ENCODE measurements at regions not wholly inside any gene's neighbourhood (a gene's known extent, or its start where the extent isn't known, plus 50 kb on each side); places are given as distances from the start of the nearest gene placed in this dataset.

- Histone ChIP-seq H3K4me3 (ENCODE audit: low read depth, low read length) (no peak overlapping the region), H3K27ac (ENCODE audit: low read depth, low read length) (no peak overlapping the region), H2AFZ (ENCODE audit: low read length, unreplicated experiment) (no peak overlapping the region), H3K36me3 (ENCODE audit: insufficient read depth, low read length) (no peaks in the 10 kb centered on the region), H3K27me3 (ENCODE audit: insufficient read depth, low read length) (no peaks in the 10 kb centered on the region), H3K4me1 (ENCODE audit: control insufficient read depth, insufficient read depth, low read length, unreplicated experiment) (peaks cover 18% of the 10 kb centered on the region), H3K79me2 (ENCODE audit: control insufficient read depth, insufficient read depth, low read length, unreplicated experiment) (no peaks in the 10 kb centered on the region)
These were observed 225.6 kb downstream of the BLID start for GRCh38 chr11:121890377-121890776.

GRCh38 chr11:121889931-121890330 is 226.1 kb downstream of the BLID start:
- no peaks in the 10 kb centered on the region for H3K79me2 ChIP-seq (ENCODE audit: control insufficient read depth, insufficient read depth, low read length, unreplicated experiment)
- no peak overlapping the region for H3K4me3 ChIP-seq (ENCODE audit: low read depth, low read length)
- peaks cover 17% of the 10 kb centered on the region for H3K4me1 ChIP-seq (ENCODE audit: control insufficient read depth, insufficient read depth, low read length, unreplicated experiment)
- no peak overlapping the region for H2AFZ ChIP-seq (ENCODE audit: low read length, unreplicated experiment)
- no peaks in the 10 kb centered on the region for H3K27me3 ChIP-seq (ENCODE audit: insufficient read depth, low read length)
- H3K27ac ChIP-seq (ENCODE audit: low read depth, low read length) = no peak overlapping the region
- no peaks in the 10 kb centered on the region for H3K36me3 ChIP-seq (ENCODE audit: insufficient read depth, low read length)

GRCh38 chr11:121889186-121889585 is 226.8 kb downstream of the BLID start:
- no peak overlapping the region for H3K4me3 ChIP-seq (ENCODE audit: low read depth, low read length)
- H3K27me3 ChIP-seq (ENCODE audit: insufficient read depth, low read length) = no peaks in the 10 kb centered on the region
- H2AFZ ChIP-seq (ENCODE audit: low read length, unreplicated experiment) = no peak overlapping the region
- peaks cover 14% of the 10 kb centered on the region for H3K4me1 ChIP-seq (ENCODE audit: control insufficient read depth, insufficient read depth, low read length, unreplicated experiment)
- H3K36me3 ChIP-seq (ENCODE audit: insufficient read depth, low read length) = no peaks in the 10 kb centered on the region
- H3K79me2 ChIP-seq (ENCODE audit: control insufficient read depth, insufficient read depth, low read length, unreplicated experiment) = no peaks in the 10 kb centered on the region
- H3K27ac ChIP-seq (ENCODE audit: low read depth, low read length) = no peak overlapping the region

GRCh38 chr11:121887976-121888557 is 227.9 kb downstream of the BLID start:
- no peak overlapping the region for H3K27ac ChIP-seq (ENCODE audit: low read depth, low read length)
- no peaks in the 10 kb centered on the region for H3K79me2 ChIP-seq (ENCODE audit: control insufficient read depth, insufficient read depth, low read length, unreplicated experiment)
- H2AFZ ChIP-seq (ENCODE audit: low read length, unreplicated experiment) = no peak overlapping the region
- H3K36me3 ChIP-seq (ENCODE audit: insufficient read depth, low read length) = no peaks in the 10 kb centered on the region
- H3K27me3 ChIP-seq (ENCODE audit: insufficient read depth, low read length) = no peaks in the 10 kb centered on the region
- H3K4me3 ChIP-seq (ENCODE audit: low read depth, low read length) = no peak overlapping the region
- H3K4me1 ChIP-seq (ENCODE audit: control insufficient read depth, insufficient read depth, low read length, unreplicated experiment) = peaks cover 12% of the 10 kb centered on the region

GRCh38 chr11:121887569-121887968 is 228.4 kb downstream of the BLID start:
- H3K27me3 ChIP-seq (ENCODE audit: insufficient read depth, low read length) = no peaks in the 10 kb centered on the region
- H3K4me3 ChIP-seq (ENCODE audit: low read depth, low read length) = no peak overlapping the region
- peaks cover 7% of the 10 kb centered on the region for H3K4me1 ChIP-seq (ENCODE audit: control insufficient read depth, insufficient read depth, low read length, unreplicated experiment)
- no peaks in the 10 kb centered on the region for H3K36me3 ChIP-seq (ENCODE audit: insufficient read depth, low read length)
- H3K27ac ChIP-seq (ENCODE audit: low read depth, low read length) = no peak overlapping the region
- no peak overlapping the region for H2AFZ ChIP-seq (ENCODE audit: low read length, unreplicated experiment)
- no peaks in the 10 kb centered on the region for H3K79me2 ChIP-seq (ENCODE audit: control insufficient read depth, insufficient read depth, low read length, unreplicated experiment)

- Histone ChIP-seq H3K4me3 (ENCODE audit: low read depth, low read length) (no peak overlapping the region), H3K79me2 (ENCODE audit: control insufficient read depth, insufficient read depth, low read length, unreplicated experiment) (no peaks in the 10 kb centered on the region), H2AFZ (ENCODE audit: low read length, unreplicated experiment) (no peak overlapping the region), H3K4me1 (ENCODE audit: control insufficient read depth, insufficient read depth, low read length, unreplicated experiment) (peaks cover 2% of the 10 kb centered on the region), H3K27me3 (ENCODE audit: insufficient read depth, low read length) (no peaks in the 10 kb centered on the region), H3K36me3 (ENCODE audit: insufficient read depth, low read length) (no peaks in the 10 kb centered on the region), H3K27ac (ENCODE audit: low read depth, low read length) (no peak overlapping the region)
These were observed 229.0 kb downstream of the BLID start for GRCh38 chr11:121886996-121887395.

GRCh38 chr11:121886005-121886734 is 229.8 kb downstream of the BLID start:
- no peak overlapping the region for H3K27ac ChIP-seq (ENCODE audit: low read depth, low read length)
- no peaks in the 10 kb centered on the region for H3K36me3 ChIP-seq (ENCODE audit: insufficient read depth, low read length)
- no peaks in the 10 kb centered on the region for H3K79me2 ChIP-seq (ENCODE audit: control insufficient read depth, insufficient read depth, low read length, unreplicated experiment)
- H2AFZ ChIP-seq (ENCODE audit: low read length, unreplicated experiment) = no peak overlapping the region
- H3K4me3 ChIP-seq (ENCODE audit: low read depth, low read length) = no peak overlapping the region
- no peaks in the 10 kb centered on the region for H3K4me1 ChIP-seq (ENCODE audit: control insufficient read depth, insufficient read depth, low read length, unreplicated experiment)
- no peaks in the 10 kb centered on the region for H3K27me3 ChIP-seq (ENCODE audit: insufficient read depth, low read length)

GRCh38 chr11:121884626-121885025 is 231.4 kb downstream of the BLID start:
- no peak overlapping the region for H2AFZ ChIP-seq (ENCODE audit: low read length, unreplicated experiment)

GRCh38 chr11:121881806-121882205 is 234.2 kb downstream of the BLID start:
- Histone ChIP-seq H3K79me2 (ENCODE audit: control insufficient read depth, insufficient read depth, low read length, unreplicated experiment) (no peaks in the 10 kb centered on the region), H3K27ac (ENCODE audit: low read depth, low read length) (no peak overlapping the region), H3K36me3 (ENCODE audit: insufficient read depth, low read length) (no peaks in the 10 kb centered on the region), H3K27me3 (ENCODE audit: insufficient read depth, low read length) (no peaks in the 10 kb centered on the region), H3K4me3 (ENCODE audit: low read depth, low read length) (no peak overlapping the region), H3K4me1 (ENCODE audit: control insufficient read depth, insufficient read depth, low read length, unreplicated experiment) (no peaks in the 10 kb centered on the region), H2AFZ (ENCODE audit: low read length, unreplicated experiment) (no peak overlapping the region)

More at GRCh38 chr11:121884626-121885025, 231.4 kb downstream of the BLID start:
- H3K27ac ChIP-seq (ENCODE audit: low read depth, low read length) = no peak overlapping the region
- H3K36me3 ChIP-seq (ENCODE audit: insufficient read depth, low read length) = no peaks in the 10 kb centered on the region
- no peaks in the 10 kb centered on the region for H3K79me2 ChIP-seq (ENCODE audit: control insufficient read depth, insufficient read depth, low read length, unreplicated experiment)
- no peaks in the 10 kb centered on the region for H3K4me1 ChIP-seq (ENCODE audit: control insufficient read depth, insufficient read depth, low read length, unreplicated experiment)
- no peak overlapping the region for H3K4me3 ChIP-seq (ENCODE audit: low read depth, low read length)
- no peaks in the 10 kb centered on the region for H3K27me3 ChIP-seq (ENCODE audit: insufficient read depth, low read length)

- no peak overlapping the region for H3K4me3 ChIP-seq (ENCODE audit: low read depth, low read length)
- no peaks in the 10 kb centered on the region for H3K36me3 ChIP-seq (ENCODE audit: insufficient read depth, low read length)
- H3K79me2 ChIP-seq (ENCODE audit: control insufficient read depth, insufficient read depth, low read length, unreplicated experiment) = no peaks in the 10 kb centered on the region
- no peak overlapping the region for H2AFZ ChIP-seq (ENCODE audit: low read length, unreplicated experiment)
- no peak overlapping the region for H3K27ac ChIP-seq (ENCODE audit: low read depth, low read length)
- no peaks in the 10 kb centered on the region for H3K27me3 ChIP-seq (ENCODE audit: insufficient read depth, low read length)
- no peaks in the 10 kb centered on the region for H3K4me1 ChIP-seq (ENCODE audit: control insufficient read depth, insufficient read depth, low read length, unreplicated experiment)
These were observed 238.9 kb downstream of the BLID start for GRCh38 chr11:121877152-121877551.

- Histone ChIP-seq H2AFZ (ENCODE audit: low read length, unreplicated experiment) (no peak overlapping the region), H3K4me3 (ENCODE audit: low read depth, low read length) (no peak overlapping the region), H3K4me1 (ENCODE audit: control insufficient read depth, insufficient read depth, low read length, unreplicated experiment) (no peaks in the 10 kb centered on the region), H3K27me3 (ENCODE audit: insufficient read depth, low read length) (no peaks in the 10 kb centered on the region), H3K27ac (ENCODE audit: low read depth, low read length) (no peak overlapping the region), H3K79me2 (ENCODE audit: control insufficient read depth, insufficient read depth, low read length, unreplicated experiment) (no peaks in the 10 kb centered on the region), H3K36me3 (ENCODE audit: insufficient read depth, low read length) (no peaks in the 10 kb centered on the region)
These were observed 242.2 kb downstream of the BLID start for GRCh38 chr11:121873766-121874165.

Data from ACC112 (cell line).